Ovary (tissue), 7 donors: ENCODE measurements at regions not wholly inside any gene's neighbourhood (a gene's known extent, or its start where the extent isn't known, plus 50 kb on each side); places are given as distances from the start of the nearest gene placed in this dataset.

Source experiments
- DNase-seq, 5 donors: peaks; one replicate each; pipeline ENCODE4 v3.0.0-alpha.2; 2019 to 2020
- H3K27ac ChIP-seq, 2 donors: fragments of 200-600 bp; one replicate each; pipeline versions ENCODE4 v1.5.1 to v1.8.0; 2019 to 2022
- H3K27me3 ChIP-seq: fragments of 200-600 bp; one replicate; pipeline ENCODE4 v1.8.0; 2022
- H3K36me3 ChIP-seq: fragments of 200-600 bp; sonication (generic); one replicate; pipeline ENCODE4 v1.5.1; 2019
- H3K4me1 ChIP-seq: one replicate; pipeline ENCODE4 v1.8.1; 2013; ENCODE audit warnings: mild to moderate bottlenecking, moderate library complexity; ENCODE audit not compliant: insufficient read depth
- H3K4me3 ChIP-seq: fragments of 200-600 bp; sonication (generic); one replicate; pipeline ENCODE4 v1.5.1; 2017
- H3K9me3 ChIP-seq, 2 donors: fragments of 200-600 bp in 1 of 2; sonication (generic) in 1 of 2; one replicate each; pipeline versions ENCODE4 v1.5.1 to v1.8.1; 2013 to 2019; ENCODE audit warnings: mild to moderate bottlenecking in 1 of 2, moderate library complexity in 1 of 2
- EP300 ChIP-seq: sonication (generic); formaldehyde crosslinking; IDR thresholded peaks from one replicate; pipeline ENCODE4 v1.6.1; 2017; ENCODE audit warnings: antibody characterized with exemption
- POLR2A ChIP-seq: fragments of 450-650 bp; IDR thresholded peaks from one replicate; pipeline ENCODE4 v1.6.1; 2017; ENCODE audit warnings: antibody characterized with exemption, mild to moderate bottlenecking, moderate library complexity
- WGBS, 3 donors: extraction: QIAGEN DNeasy Blood & Tissue Kit in 1 of 3; methylation state at CpG; one replicate each; pipeline versions ENCODE4 v1.1.5 to v1.1.7; 2013 to 2017; 5-methylcytosine and 5-hydroxymethylcytosine counted together
- intact Hi-C, 4 donors: fragments of 100-400 bp; cut with DNase I; formaldehyde crosslinking; loops; one replicate each; pipeline versions ENCODE4 v1.11.0 to v1.15.1; 2022 to 2023
- TF ChIP-seq, protein P1 (sequence below), 3 donors: fragments of 450-650 bp in 2 of 3; fragments of 200-600 bp in 1 of 3; IDR thresholded peaks; one replicate each; pipeline versions ENCODE4 v1.5.1 to v1.8.0; 2016 to 2022; ENCODE audit warnings: antibody characterized with exemption in 3 of 3, mild to moderate bottlenecking in 1 of 3
- donor health status: DM: no; HTN: no; CAD: no; lungs with moderate emphysema.
- donor health status: DM: no; HTN: no; CAD: no.
- donor health status: Bipolar disorder and iron deficiency.
- donor health status: DM: no; HTN: no; CAD: no.
- donor health status: DM: yes; HTN: yes; CAD: no.

DNA sequence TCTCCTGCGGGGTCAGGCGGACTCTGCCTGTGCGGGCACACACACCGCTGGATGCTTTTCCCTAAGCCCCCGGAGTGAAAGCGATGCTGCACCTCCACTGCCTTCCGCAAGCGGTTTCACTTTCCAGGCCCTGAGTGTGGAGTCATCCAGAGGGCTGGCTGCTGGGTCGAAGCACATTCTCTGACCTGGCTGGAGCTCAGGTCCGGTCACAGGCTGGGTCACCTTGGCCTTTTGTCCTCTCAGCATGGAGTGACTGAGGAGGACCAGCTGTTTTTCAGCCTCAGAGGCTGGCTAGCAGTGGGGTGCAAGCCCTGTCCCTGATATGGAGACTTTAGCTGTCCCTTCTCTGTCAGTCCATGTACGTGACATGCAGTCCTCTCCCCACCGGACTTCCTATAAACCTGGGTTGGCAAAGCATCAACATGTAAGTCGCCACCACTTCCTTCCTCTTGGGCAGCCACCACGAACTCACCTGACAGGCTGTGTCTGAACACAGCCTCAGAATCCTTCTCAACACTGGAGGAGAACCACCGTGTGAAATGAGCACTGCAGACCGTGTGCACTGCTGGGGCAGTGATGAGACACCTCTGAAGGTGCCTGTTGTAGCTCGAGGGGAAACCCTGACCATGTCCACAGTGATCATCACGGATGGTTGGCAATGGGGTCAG, 51.3 kb downstream of the GADD45G start:
- 43 to 49% (median 49%) methylated on average over 16 to 18 of the region's 18 CpGs for WGBS, 3 donors
- Histone ChIP-seq H3K27me3 (no peaks in the 10 kb centered on the region), H3K4me1 (peaks cover 17% of the 10 kb centered on the region), H3K36me3 (no peaks in the 10 kb centered on the region), H3K27ac (no peak overlapping the region), H3K9me3 (no peaks in the 10 kb centered on the region), H3K4me3 (no peak overlapping the region)
- no peak for TF ChIP-seq POLR2A
- TF ChIP-seq, protein P1, sequence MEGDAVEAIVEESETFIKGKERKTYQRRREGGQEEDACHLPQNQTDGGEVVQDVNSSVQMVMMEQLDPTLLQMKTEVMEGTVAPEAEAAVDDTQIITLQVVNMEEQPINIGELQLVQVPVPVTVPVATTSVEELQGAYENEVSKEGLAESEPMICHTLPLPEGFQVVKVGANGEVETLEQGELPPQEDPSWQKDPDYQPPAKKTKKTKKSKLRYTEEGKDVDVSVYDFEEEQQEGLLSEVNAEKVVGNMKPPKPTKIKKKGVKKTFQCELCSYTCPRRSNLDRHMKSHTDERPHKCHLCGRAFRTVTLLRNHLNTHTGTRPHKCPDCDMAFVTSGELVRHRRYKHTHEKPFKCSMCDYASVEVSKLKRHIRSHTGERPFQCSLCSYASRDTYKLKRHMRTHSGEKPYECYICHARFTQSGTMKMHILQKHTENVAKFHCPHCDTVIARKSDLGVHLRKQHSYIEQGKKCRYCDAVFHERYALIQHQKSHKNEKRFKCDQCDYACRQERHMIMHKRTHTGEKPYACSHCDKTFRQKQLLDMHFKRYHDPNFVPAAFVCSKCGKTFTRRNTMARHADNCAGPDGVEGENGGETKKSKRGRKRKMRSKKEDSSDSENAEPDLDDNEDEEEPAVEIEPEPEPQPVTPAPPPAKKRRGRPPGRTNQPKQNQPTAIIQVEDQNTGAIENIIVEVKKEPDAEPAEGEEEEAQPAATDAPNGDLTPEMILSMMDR (IDR thresholded peaks at IDR 0.05) = peak in 1 of 3 donors; percentile 34
- peak; percentile 78 to 90 (median 80) for DNase-seq
- intact Hi-C loops = loop anchor here in 1 of 4 donors (10.0 kb wide), 1 partner anchor 51 kb away; the partner anchor contains the start of gene GADD45G

DNA sequence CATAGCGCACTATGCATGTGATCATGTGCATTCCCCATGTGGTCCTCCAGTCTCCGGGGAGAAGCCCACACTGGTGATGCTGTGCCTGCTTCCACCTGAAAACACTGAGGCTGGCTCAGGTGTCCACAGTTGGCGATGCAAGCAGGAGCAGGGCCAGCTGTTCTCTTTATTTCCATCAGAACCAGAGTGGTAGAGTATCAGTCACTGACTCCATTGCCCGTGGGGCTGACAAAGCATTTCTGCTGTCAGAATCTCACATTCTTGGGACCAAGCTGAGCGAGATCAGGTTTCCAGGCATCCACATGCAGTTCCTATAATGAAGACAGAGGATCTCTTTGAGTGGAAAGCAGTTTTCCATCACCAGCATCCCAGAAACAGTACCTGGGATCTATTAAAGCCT, 52.5 kb downstream of the GADD45G start:
- Histone ChIP-seq H3K4me3 (no peak overlapping the region), H3K27me3 (no peaks in the 10 kb centered on the region), H3K4me1 (peaks cover 21% of the 10 kb centered on the region), H3K27ac (no peak overlapping the region), H3K9me3 (no peaks in the 10 kb centered on the region), H3K36me3 (no peaks in the 10 kb centered on the region)
- TF ChIP-seq POLR2A (no peak), EP300 (no peak)
- TF ChIP-seq, protein P1 (IDR thresholded peaks at IDR 0.05) = no peak
- intact Hi-C loops = loop anchor here in 1 of 4 donors (10.0 kb wide), 1 partner anchor 52 kb away; the partner anchor contains the start of gene GADD45G
- DNase-seq = no peak
- WGBS, 3 donors = 95 to 97% (median 96%) methylated on average over 5 of the region's 5 CpGs

DNA sequence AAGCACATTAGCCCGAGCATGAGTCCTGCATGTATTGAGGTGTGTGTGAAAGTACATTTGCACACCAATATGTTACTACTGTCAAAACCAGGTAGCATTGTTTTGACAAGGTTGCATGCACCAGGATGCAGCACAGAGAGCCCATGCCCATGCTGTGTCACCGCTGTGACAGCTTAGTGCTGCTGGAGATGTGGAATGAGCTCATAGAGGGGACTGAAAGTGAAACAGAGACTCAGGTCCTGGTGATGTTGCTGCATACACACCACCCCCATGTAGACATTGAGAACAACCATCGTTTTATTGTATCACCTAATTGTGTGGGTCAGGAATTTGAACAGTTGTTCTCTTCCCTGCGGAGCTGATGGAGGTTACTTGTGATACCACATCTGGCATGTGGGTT, 53.0 kb downstream of the GADD45G start:
- Histone ChIP-seq H3K27me3 (no peaks in the 10 kb centered on the region), H3K27ac (no peak overlapping the region), H3K9me3 (no peaks in the 10 kb centered on the region), H3K36me3 (no peaks in the 10 kb centered on the region), H3K4me3 (no peak overlapping the region), H3K4me1 (peaks cover 24% of the 10 kb centered on the region)
- TF ChIP-seq POLR2A (no peak), EP300 (no peak)
- TF ChIP-seq, protein P1 (IDR thresholded peaks at IDR 0.05) = no peak
- no peak for DNase-seq
- 77 to 83% (median 81%) methylated on average over 4 of the region's 4 CpGs for WGBS, 3 donors
- intact Hi-C loops = loop anchor here in 1 of 4 donors (10.0 kb wide), 1 partner anchor 53 kb away; the partner anchor contains the start of gene GADD45G

DNA sequence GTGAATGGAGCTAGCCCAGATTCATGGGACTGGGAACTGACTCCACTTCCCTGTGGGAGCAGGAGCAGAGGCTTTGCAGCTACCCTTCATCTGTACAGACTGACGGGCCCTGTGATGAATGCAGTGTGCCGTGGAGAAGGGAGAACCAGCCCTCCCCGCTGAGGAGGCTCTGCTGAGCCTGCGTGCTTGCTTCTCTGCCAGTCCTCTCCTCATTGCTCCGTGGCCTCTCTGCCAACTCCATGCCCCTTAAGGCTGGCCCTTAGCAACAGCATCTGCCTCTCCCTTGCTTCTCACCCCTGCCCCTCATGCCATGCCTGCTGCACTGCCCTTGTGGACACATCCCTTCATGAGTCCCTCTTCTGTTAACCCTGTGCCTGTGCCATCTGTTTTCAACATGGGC, 53.6 kb downstream of the GADD45G start:
- no peak for DNase-seq
- Histone ChIP-seq H3K4me1 (peaks cover 26% of the 10 kb centered on the region), H3K27ac (no peak overlapping the region), H3K36me3 (no peaks in the 10 kb centered on the region), H3K9me3 (no peaks in the 10 kb centered on the region), H3K4me3 (no peak overlapping the region), H3K27me3 (no peaks in the 10 kb centered on the region)
- intact Hi-C loops = loop anchor here in 1 of 4 donors (10.0 kb wide), 1 partner anchor 54 kb away; the partner anchor contains the start of gene GADD45G
- 98 to 99% (median 99%) methylated on average over 5 of the region's 5 CpGs for whole genome bisulfite sequencing, 3 donors
- TF ChIP-seq POLR2A (no peak), EP300 (no peak)
- TF ChIP-seq, protein P1 (IDR thresholded peaks at IDR 0.05) = no peak
